Activated naive CD4-positive, alpha-beta T cell treated with anti-CD3 and anti-CD28 coated beads for 36 hours (primary cell): ENCODE measurements at regions not wholly inside any gene's neighbourhood (a gene's known extent, or its start where the extent isn't known, plus 50 kb on each side); places are given as distances from the start of the nearest gene placed in this dataset.

Source experiments
- CTCF ChIA-PET: fragments of 350-600 bp; sonication (Branson Sonifier 250); formaldehyde crosslinking; loops from one replicate; lab custom pipeline; 2021; ENCODE audit warnings: antibody characterized with exemption; lab: Charles Lee
- DNase-seq: peaks from one replicate; pipeline ENCODE4 v3.0.0-alpha.2; 2020
- H3K27ac Mint-ChIP-seq: one replicate; pipeline ENCODE4 v1.8.0; 2021; ENCODE audit warnings: mild to moderate bottlenecking, mixed read lengths
- H3K27me3 Mint-ChIP-seq: one replicate; pipeline ENCODE4 v1.8.0; 2021; ENCODE audit warnings: low read depth, mixed read lengths
- H3K36me3 Mint-ChIP-seq: one replicate; pipeline ENCODE4 v1.8.0; 2021; ENCODE audit warnings: low read depth, mixed read lengths
- H3K4me1 Mint-ChIP-seq: one replicate; pipeline ENCODE4 v1.8.0; 2021; ENCODE audit warnings: low read depth, mixed read lengths
- H3K4me3 Mint-ChIP-seq: one replicate; pipeline ENCODE4 v1.8.0; 2021; ENCODE audit warnings: mild to moderate bottlenecking, moderate library complexity, mixed read lengths
- H3K9me3 Mint-ChIP-seq: one replicate; pipeline ENCODE4 v1.8.0; 2021; ENCODE audit warnings: mixed read lengths
- intact Hi-C: fragments of 100-400 bp; cut with micrococcal nuclease; formaldehyde crosslinking; loops from one replicate; pipeline ENCODE4 v1.15.1; 2023

GRCh38 chr13:106433066-106433465 is 102.4 kb downstream of the EFNB2 start:
- no peak overlapping the region for H3K4me3 Mint-ChIP-seq
- CTCF ChIA-PET = no interaction called here
- no peaks in the 10 kb centered on the region for H3K36me3 Mint-ChIP-seq
- H3K27me3 Mint-ChIP-seq = peaks cover 13% of the 10 kb centered on the region
- DNase-seq = no peak
- intact Hi-C loops = no loop called here
- H3K27ac Mint-ChIP-seq = no peak overlapping the region
- H3K9me3 Mint-ChIP-seq = no peaks in the 10 kb centered on the region
- no peaks in the 10 kb centered on the region for H3K4me1 Mint-ChIP-seq

GRCh38 chr13:106432636-106433035 is 102.8 kb downstream of the EFNB2 start:
- Mint-ChIP-seq H3K9me3 (no peaks in the 10 kb centered on the region), H3K4me3 (no peak overlapping the region), H3K27ac (no peak overlapping the region), H3K4me1 (no peaks in the 10 kb centered on the region), H3K36me3 (no peaks in the 10 kb centered on the region), H3K27me3 (peaks cover 13% of the 10 kb centered on the region)
- CTCF ChIA-PET = no interaction called here
- no peak for DNase-seq
- intact Hi-C loops = no loop called here

- Mint-ChIP-seq H3K36me3 (no peaks in the 10 kb centered on the region), H3K27ac (no peak overlapping the region), H3K4me3 (no peak overlapping the region), H3K4me1 (no peaks in the 10 kb centered on the region), H3K27me3 (peaks cover 12% of the 10 kb centered on the region), H3K9me3 (no peaks in the 10 kb centered on the region)
- DNase-seq = no peak
- CTCF ChIA-PET = interaction anchor here (1.3 kb wide), 1 partner anchor 109 kb away, joined by 3 read pairs; the partner anchor contains the start of gene EFNB2
- intact Hi-C loops = no loop called here
Measured at GRCh38 chr13:106426909-106427308, 108.6 kb downstream of the EFNB2 start.

- no peaks in the 10 kb centered on the region for H3K9me3 Mint-ChIP-seq
- H3K27ac Mint-ChIP-seq = no peak overlapping the region
- no peak overlapping the region for H3K4me3 Mint-ChIP-seq
- DNase-seq = no peak
- intact Hi-C loops = no loop called here
- no peaks in the 10 kb centered on the region for H3K4me1 Mint-ChIP-seq
- CTCF ChIA-PET = no interaction called here
- H3K36me3 Mint-ChIP-seq = no peaks in the 10 kb centered on the region
- peaks cover 6% of the 10 kb centered on the region for H3K27me3 Mint-ChIP-seq
Measured at GRCh38 chr13:106425661-106426060, 109.8 kb downstream of the EFNB2 start.

- H3K4me3 Mint-ChIP-seq = no peak overlapping the region
- peaks cover 4% of the 10 kb centered on the region for H3K27me3 Mint-ChIP-seq
- H3K27ac Mint-ChIP-seq = no peak overlapping the region
- H3K9me3 Mint-ChIP-seq = no peaks in the 10 kb centered on the region
- intact Hi-C loops = no loop called here
- no peak for DNase-seq
- no peaks in the 10 kb centered on the region for H3K36me3 Mint-ChIP-seq
- CTCF ChIA-PET = no interaction called here
- H3K4me1 Mint-ChIP-seq = no peaks in the 10 kb centered on the region
Measured at GRCh38 chr13:106424805-106425204, 110.7 kb downstream of the EFNB2 start.

- peaks cover 4% of the 10 kb centered on the region for H3K27me3 Mint-ChIP-seq
- H3K9me3 Mint-ChIP-seq = no peaks in the 10 kb centered on the region
- DNase-seq = no peak
- no peaks in the 10 kb centered on the region for H3K36me3 Mint-ChIP-seq
- H3K4me3 Mint-ChIP-seq = no peak overlapping the region
- H3K27ac Mint-ChIP-seq = no peak overlapping the region
- intact Hi-C loops = no loop called here
- CTCF ChIA-PET = no interaction called here
- H3K4me1 Mint-ChIP-seq = no peaks in the 10 kb centered on the region
Measured at GRCh38 chr13:106423530-106423929, 111.9 kb downstream of the EFNB2 start.

- DNase-seq = no peak
- H3K36me3 Mint-ChIP-seq = no peaks in the 10 kb centered on the region
- CTCF ChIA-PET = no interaction called here
- intact Hi-C loops = no loop called here
- no peaks in the 10 kb centered on the region for H3K4me1 Mint-ChIP-seq
- H3K27me3 Mint-ChIP-seq = peaks cover 9% of the 10 kb centered on the region
- no peak overlapping the region for H3K27ac Mint-ChIP-seq
- no peak overlapping the region for H3K4me3 Mint-ChIP-seq
- H3K9me3 Mint-ChIP-seq = no peaks in the 10 kb centered on the region
Measured at GRCh38 chr13:106418556-106418955, 116.9 kb downstream of the EFNB2 start.

GRCh38 chr13:106417467-106418110 is 117.9 kb downstream of the EFNB2 start:
- intact Hi-C loops = no loop called here
- Mint-ChIP-seq H3K36me3 (no peaks in the 10 kb centered on the region), H3K9me3 (no peaks in the 10 kb centered on the region), H3K4me1 (no peaks in the 10 kb centered on the region), H3K27ac (no peak overlapping the region), H3K27me3 (peaks cover 9% of the 10 kb centered on the region), H3K4me3 (no peak overlapping the region)
- no peak for DNase-seq
- CTCF ChIA-PET = no interaction called here

GRCh38 chr13:106416645-106417044 is 118.8 kb downstream of the EFNB2 start:
- Mint-ChIP-seq H3K36me3 (no peaks in the 10 kb centered on the region), H3K4me1 (no peaks in the 10 kb centered on the region), H3K27me3 (peaks cover 9% of the 10 kb centered on the region), H3K4me3 (no peak overlapping the region), H3K27ac (no peak overlapping the region), H3K9me3 (no peaks in the 10 kb centered on the region)
- DNase-seq = no peak
- intact Hi-C loops = no loop called here
- CTCF ChIA-PET = no interaction called here

GRCh38 chr13:106415971-106416370 is 119.5 kb downstream of the EFNB2 start:
- peaks cover 9% of the 10 kb centered on the region for H3K27me3 Mint-ChIP-seq
- DNase-seq = no peak
- intact Hi-C loops = no loop called here
- H3K4me3 Mint-ChIP-seq = no peak overlapping the region
- H3K36me3 Mint-ChIP-seq = no peaks in the 10 kb centered on the region
- H3K27ac Mint-ChIP-seq = no peak overlapping the region
- no peaks in the 10 kb centered on the region for H3K4me1 Mint-ChIP-seq
- CTCF ChIA-PET = no interaction called here
- no peaks in the 10 kb centered on the region for H3K9me3 Mint-ChIP-seq

GRCh38 chr13:106415442-106415841 is 120.0 kb downstream of the EFNB2 start:
- no peaks in the 10 kb centered on the region for H3K9me3 Mint-ChIP-seq
- CTCF ChIA-PET = no interaction called here
- intact Hi-C loops = no loop called here
- peaks cover 14% of the 10 kb centered on the region for H3K27me3 Mint-ChIP-seq
- H3K36me3 Mint-ChIP-seq = no peaks in the 10 kb centered on the region
- DNase-seq = no peak
- no peak overlapping the region for H3K27ac Mint-ChIP-seq
- H3K4me3 Mint-ChIP-seq = no peak overlapping the region
- no peaks in the 10 kb centered on the region for H3K4me1 Mint-ChIP-seq

GRCh38 chr13:106407338-106407737 is 128.1 kb downstream of the EFNB2 start:
- Mint-ChIP-seq H3K27me3 (peaks cover 20% of the 10 kb centered on the region), H3K9me3 (no peaks in the 10 kb centered on the region), H3K4me3 (no peak overlapping the region), H3K27ac (no peak overlapping the region), H3K4me1 (no peaks in the 10 kb centered on the region), H3K36me3 (no peaks in the 10 kb centered on the region)
- intact Hi-C loops = no loop called here
- DNase-seq = no peak
- CTCF ChIA-PET = no interaction called here

GRCh38 chr13:106405731-106406130 is 129.7 kb downstream of the EFNB2 start:
- CTCF ChIA-PET = no interaction called here
- no peak overlapping the region for H3K27ac Mint-ChIP-seq
- no peak overlapping the region for H3K4me3 Mint-ChIP-seq

More at GRCh38 chr13:106405731-106406130, 129.7 kb downstream of the EFNB2 start:
- Mint-ChIP-seq H3K27me3 (peaks cover 22% of the 10 kb centered on the region), H3K36me3 (no peaks in the 10 kb centered on the region), H3K4me1 (no peaks in the 10 kb centered on the region), H3K9me3 (no peaks in the 10 kb centered on the region)
- intact Hi-C loops = no loop called here
- DNase-seq = no peak
